A673 (cell line): ENCODE measurements at regions not wholly inside any gene's neighbourhood (a gene's known extent, or its start where the extent isn't known, plus 50 kb on each side); places are given as distances from the start of the nearest gene placed in this dataset.

Source experiments
- CTCF ChIP-seq: fragments of 300-800, 200-600 bp; sonication (generic); conservative IDR thresholded peaks from 2 replicates; pipeline ENCODE4 v1.5.1; 2017; ENCODE audit warnings: low read depth, mild to moderate bottlenecking, antibody characterized with exemption, low read length, moderate library complexity, mixed read lengths
- EZH2 ChIP-seq: fragments of 200-600 bp; sonication (generic); IDR thresholded peaks from 2 replicates; pipeline ENCODE4 v1.6.1; 2017; ENCODE audit warnings: borderline replicate concordance, low read depth, mild to moderate bottlenecking, mixed read lengths, antibody characterized with exemption, low read length; ENCODE audit not compliant: poor library complexity, severe bottlenecking

- TF ChIP-seq CTCF (no peak), EZH2 (no peak)
Observed at GRCh38 chr1:194959795-194960194, 1648.4 kb downstream of the KCNT2 start.
